GM18858 (cell line): ENCODE measurements at regions not wholly inside any gene's neighbourhood (a gene's known extent, or its start where the extent isn't known, plus 50 kb on each side); places are given as distances from the start of the nearest gene placed in this dataset.

Experiments used
- ATAC-seq: cut with Tn5 transposase; IDR thresholded peaks from one replicate; pipeline ENCODE4 v1.9.1; 2021; ENCODE audit not compliant: unreplicated experiment

DNA sequence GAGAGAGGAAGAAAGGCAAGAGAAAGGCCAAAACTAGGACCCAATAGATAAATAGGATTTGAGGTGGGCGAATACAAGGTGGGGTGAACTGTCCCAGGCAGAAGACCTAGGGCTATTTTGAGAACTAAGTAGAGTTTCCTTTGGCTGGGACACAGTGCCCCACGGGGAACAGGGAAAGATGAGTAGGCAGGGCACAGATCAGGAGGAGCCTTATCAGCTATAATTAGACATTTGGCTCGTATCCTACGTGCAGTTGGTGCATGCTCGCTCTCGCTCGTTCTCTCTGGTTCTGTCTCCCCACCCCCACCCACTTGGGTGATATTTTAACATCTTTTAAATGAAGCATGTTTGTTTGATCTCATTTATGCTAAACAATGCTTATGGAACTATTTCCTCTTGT is 235.0 kb upstream of the JUN start:
- no peak for ATAC-seq

GRCh38 chr1:59020151-59020997 is 236.5 kb upstream of the JUN start:
- peak; percentile 88 for ATAC-seq

DNA sequence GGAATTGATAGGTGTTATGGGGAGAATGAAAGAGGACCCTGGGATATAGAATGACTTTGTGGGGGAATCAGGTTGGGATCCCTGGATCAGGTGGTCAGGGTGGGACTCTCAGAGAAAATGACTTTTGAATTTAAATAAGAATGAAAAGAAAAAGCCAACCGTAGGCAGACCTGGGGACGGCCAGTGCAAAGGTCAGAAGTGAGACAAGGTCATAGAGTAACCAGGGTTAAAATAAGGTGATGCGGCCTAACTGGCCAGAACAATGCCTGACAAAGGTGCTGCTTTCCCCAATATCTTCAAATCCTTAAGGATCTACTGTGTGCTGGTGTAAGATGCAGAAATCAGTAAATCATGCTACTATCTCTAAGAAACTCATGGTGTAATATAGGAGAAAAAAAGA is 238.4 kb upstream of the JUN start:
- ATAC-seq = no peak

DNA sequence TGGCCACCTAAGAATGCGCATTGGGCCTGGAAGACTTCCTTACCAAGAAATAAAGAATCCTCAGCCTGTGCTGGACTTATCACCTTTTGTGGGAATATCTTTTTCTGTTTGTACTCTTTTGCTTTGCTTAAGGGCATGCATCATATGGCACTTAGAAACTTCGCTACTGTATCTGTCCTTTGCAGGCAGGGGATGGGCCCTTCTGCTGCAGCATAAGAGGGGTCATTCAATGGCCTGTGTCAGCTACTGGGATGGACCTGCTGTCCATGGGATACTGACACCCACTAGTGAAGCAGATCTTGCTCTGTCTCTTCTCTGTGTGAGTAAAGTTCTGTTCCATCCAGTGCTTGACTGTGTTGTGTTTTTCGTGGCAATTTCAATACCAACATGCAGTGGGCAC is 239.0 kb upstream of the JUN start:
- no peak for ATAC-seq

DNA sequence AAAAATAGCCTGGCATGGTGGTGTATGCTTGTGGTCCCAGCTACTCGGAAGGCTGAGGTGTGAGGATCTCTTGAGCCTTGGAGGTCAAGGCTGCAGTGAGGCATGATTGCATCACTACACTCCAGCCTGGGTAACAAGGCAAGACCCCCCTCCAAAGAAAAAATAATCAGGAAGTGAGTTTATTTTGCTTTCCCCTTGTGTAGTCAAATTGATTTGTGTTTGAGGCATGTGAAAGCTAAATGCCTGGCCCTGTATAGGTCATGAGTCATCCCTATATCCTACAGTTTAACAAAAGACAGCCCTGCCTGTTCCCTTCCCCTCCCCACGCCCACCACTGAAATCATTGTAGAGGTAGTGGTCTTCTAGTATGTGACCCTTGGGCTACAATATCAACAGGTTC is 241.4 kb upstream of the JUN start:
- no peak for ATAC-seq

DNA sequence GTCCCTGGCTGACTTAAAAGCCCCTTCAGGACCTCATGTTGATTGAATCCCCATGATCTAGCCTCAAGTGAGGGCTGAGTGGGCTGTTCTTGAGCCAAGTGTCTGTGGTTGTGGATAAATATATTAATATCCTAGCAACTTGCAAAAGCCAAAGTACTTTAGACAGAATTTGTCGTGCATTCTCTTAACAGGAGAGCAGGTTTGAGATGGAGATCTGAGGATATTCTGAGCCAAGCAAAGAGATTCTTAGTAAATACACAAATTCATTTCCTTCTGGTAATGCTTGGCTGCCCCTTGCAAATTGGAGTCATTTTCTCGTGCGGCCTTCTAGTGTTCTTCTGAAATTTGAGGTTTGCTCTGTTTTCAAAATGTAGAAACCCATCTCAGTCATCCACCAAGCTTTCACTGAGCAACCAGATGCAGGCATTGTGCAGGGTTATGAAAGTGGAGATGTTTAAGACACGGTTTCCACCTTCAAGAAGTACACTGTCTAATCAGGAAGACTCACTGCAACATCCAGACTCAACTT is 242.1 kb upstream of the JUN start:
- ATAC-seq = peak; percentile 80

- no peak for ATAC-seq
Measured at GRCh38 chr1:59026472-59026948, 242.7 kb upstream of the JUN start.

- ATAC-seq = no peak
Measured at GRCh38 chr1:59027177-59027576, 243.3 kb upstream of the JUN start.

DNA sequence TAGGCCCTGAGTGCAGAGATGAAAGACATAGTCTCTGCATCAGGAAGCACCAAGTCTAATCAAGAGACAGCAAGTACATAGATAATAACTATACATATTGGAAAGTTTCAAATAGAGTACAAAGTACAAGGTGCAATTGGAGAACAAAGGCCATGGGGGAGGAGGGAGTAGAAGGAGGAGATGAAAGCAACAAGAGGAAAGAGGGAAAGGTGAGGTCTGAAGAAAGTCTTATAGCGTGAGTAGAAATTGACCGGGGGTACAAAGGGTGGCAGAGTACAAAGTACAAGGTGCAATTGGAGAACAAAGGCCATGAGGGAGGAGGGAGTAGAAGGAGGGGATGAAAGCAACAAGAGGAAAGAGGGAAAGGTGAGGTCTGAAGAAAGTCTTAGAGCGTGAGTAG is 244.2 kb upstream of the JUN start:
- no peak for ATAC-seq

- no peak for ATAC-seq
Measured at GRCh38 chr1:59029411-59030167, 245.7 kb upstream of the JUN start.

- no peak for ATAC-seq
Measured at GRCh38 chr1:59032228-59032627, 248.4 kb upstream of the JUN start.

- ATAC-seq = no peak
Measured at GRCh38 chr1:59033761-59034160, 249.9 kb upstream of the JUN start.

DNA sequence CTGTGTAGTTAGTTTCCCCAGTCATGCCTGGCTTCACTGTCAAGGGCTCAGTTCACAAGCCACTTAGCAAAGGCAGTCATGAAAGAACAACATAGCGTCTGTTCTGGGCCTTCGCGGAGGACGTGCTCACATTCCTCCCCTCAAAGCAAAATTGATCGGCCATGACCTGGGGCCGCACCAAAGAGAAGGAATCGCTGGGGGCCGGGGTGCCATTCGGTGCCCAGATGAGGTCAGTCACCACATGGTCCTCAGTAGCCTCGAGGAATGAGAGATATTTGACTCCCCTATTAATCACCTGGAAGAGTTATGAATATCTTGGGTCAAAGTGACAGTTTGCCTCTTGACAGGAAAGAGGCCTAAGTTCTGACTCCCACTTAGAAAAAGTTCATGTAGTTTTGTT is 251.1 kb upstream of the JUN start:
- ATAC-seq = no peak

DNA sequence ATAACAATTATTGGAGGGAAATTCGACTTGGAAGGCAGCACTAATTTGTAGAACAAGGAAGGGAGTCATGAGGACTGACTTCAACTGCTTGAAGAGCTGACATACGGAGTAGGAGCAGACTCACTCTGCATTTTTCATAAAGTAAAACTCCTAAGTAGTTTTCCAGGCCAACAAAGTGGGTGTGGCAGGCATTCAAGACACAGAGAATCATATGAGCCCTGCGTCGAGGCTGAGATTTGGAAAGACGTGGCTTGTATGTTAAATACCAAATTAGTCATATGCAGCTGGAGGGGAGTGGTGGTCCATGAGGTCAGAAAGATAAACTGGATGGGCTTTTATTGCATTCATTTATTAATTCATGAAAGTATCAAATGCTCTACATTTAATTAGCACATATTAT is 255.7 kb upstream of the JUN start:
- no peak for ATAC-seq

GRCh38 chr1:59040486-59040885 is 256.4 kb upstream of the FGGY start:
- no peak for ATAC-seq

- ATAC-seq = no peak
Measured at GRCh38 chr1:59041646-59042277, 255.1 kb upstream of the FGGY start.

- ATAC-seq = no peak
Measured at GRCh38 chr1:59043796-59044195, 253.1 kb upstream of the FGGY start.

GRCh38 chr1:59044535-59045121 is 252.3 kb upstream of the FGGY start:
- no peak for ATAC-seq

DNA sequence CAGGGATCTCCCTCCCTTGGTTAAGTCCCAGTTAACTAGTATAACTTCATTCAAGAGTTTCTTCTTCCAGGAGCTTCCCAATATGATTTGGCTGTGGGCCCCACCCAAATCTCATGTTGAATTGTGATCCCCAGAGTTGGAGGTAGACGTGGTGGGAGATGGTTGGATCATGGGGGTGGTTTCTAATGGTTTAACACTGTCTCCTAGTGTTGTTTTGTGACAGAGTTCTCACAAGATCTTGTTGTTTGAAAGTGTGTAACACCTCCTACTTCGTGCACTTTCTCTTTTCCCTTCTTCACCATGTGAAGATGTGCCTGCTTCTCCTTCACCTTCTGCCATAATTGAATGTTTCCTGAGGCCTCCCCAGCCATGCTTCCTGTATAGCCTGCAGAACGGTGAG is 251.8 kb upstream of the FGGY start:
- no peak for ATAC-seq

DNA sequence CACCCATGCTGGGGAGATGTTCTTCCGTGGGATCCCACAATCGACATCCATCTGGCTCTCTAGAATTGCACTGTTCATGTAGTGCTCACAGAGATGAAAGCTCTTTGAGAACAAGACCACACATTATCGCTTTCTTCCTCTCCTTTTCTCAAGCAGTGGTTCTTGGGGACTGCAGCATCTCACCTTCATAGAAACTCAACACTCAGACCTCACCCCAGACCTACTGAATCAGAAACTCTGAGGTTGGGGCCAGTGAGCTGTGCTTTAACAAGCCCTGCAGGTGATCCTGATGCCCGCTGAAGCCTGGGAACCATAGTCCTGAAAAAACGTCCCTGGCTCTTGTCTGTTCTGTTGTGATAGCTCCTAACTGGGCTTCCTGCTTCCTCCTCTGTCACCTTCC is 251.3 kb upstream of the FGGY start:
- no peak for ATAC-seq

- ATAC-seq = no peak
Measured at GRCh38 chr1:59046134-59046533, 250.8 kb upstream of the FGGY start.
